GM12865 (cell line): ENCODE measurements at regions not wholly inside any gene's neighbourhood (a gene's known extent, or its start where the extent isn't known, plus 50 kb on each side); places are given as distances from the start of the nearest gene placed in this dataset.
"Not testable (repeated sequence)": the region's sequence is repeated elsewhere in the genome, so short reads cannot be mapped to it uniquely, and the experiment has no call there.

ENCODE experiments used
- DNase-seq: peaks from one replicate; pipeline ENCODE4 v3.0.0; 2010; ENCODE audit warnings: low read depth
- H3K4me3 ChIP-seq: 2 replicates; pipeline ENCODE4 v1.5.1; 2011; ENCODE audit warnings: mild to moderate bottlenecking, low read depth, low read length, control low read depth
- CTCF ChIP-seq: IDR thresholded peaks from 2 replicates; pipeline ENCODE4 v1.5.1; 2011; ENCODE audit warnings: low read length, control low read depth, low read depth, inconsistent platforms; ENCODE audit not compliant: insufficient read depth; ENCODE audit errors: missing control alignments

GRCh38 chr2:61645911-61646310, 107.8 kb upstream of the XPO1 start:
- H3K4me3 ChIP-seq = no peak overlapping the region
- TF ChIP-seq CTCF = no peak
- DNase-seq = no peak

- not testable (repeated sequence) for DNase-seq, H3K4me3 ChIP-seq
Observed at GRCh38 chr2:61643153-61643552, 105.0 kb upstream of the XPO1 start.

GRCh38 chr2:61640406-61640805, 102.2 kb upstream of the XPO1 start:
- no peak overlapping the region for H3K4me3 ChIP-seq
- DNase-seq = no peak

GRCh38 chr2:61639721-61640120, 101.6 kb upstream of the XPO1 start:
- no peak for TF ChIP-seq CTCF
- no peak overlapping the region for H3K4me3 ChIP-seq
- peak; percentile 12 for DNase-seq

More at GRCh38 chr2:61640406-61640805, 102.2 kb upstream of the XPO1 start:
- no peak for TF ChIP-seq CTCF

- TF ChIP-seq CTCF = no peak
- DNase-seq = no peak
- no peak overlapping the region for H3K4me3 ChIP-seq
Observed at GRCh38 chr2:61636686-61637085, 98.5 kb upstream of the XPO1 start.

GRCh38 chr2:61634512-61634911, 96.4 kb upstream of the XPO1 start:
- no peak overlapping the region for H3K4me3 ChIP-seq
- DNase-seq = no peak
- no peak for TF ChIP-seq CTCF

- TF ChIP-seq CTCF = no peak
- H3K4me3 ChIP-seq = no peak overlapping the region
- no peak for DNase-seq
Observed at GRCh38 chr2:61633250-61633649, 95.1 kb upstream of the XPO1 start.
